ENCODE measurements at regions not wholly inside any gene's neighbourhood (a gene's known extent, or its start where the extent isn't known, plus 50 kb on each side); places are given as distances from the start of the nearest gene placed in this dataset.

DNA sequence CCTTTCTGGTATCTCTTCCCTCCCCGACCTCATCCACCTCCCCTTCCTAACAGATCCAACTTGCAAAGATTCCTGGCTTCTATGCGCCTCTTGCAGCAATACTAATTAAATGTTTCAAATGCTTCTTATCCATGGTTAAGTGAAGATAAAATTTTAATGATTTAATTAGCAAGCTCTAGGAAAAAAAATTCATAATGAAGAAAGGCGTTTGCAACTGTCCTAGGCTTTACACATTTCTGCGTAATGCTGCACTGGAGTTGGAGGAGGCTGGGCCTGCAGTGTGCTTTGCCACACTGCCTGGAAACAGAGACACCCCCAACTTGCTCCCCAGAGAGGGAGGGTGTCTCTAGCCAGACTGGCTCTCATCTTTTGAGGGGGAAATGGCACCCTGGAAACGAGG lies 123.9 kb upstream of the CARD11 start:
- TF ChIP-seq TCF12 (IDR thresholded peaks at IDR 0.05; ENCODE audit: low read depth): no peak
- TF ChIP-seq TEAD4 (IDR thresholded peaks at IDR 0.05): no peak
- no peak for TF ChIP-seq ZBTB7A (IDR thresholded peaks at IDR 0.05; ENCODE audit: low read depth)
- no peak for TF ChIP-seq EGR1 (IDR thresholded peaks at IDR 0.05)
- TF ChIP-seq, protein P1, sequence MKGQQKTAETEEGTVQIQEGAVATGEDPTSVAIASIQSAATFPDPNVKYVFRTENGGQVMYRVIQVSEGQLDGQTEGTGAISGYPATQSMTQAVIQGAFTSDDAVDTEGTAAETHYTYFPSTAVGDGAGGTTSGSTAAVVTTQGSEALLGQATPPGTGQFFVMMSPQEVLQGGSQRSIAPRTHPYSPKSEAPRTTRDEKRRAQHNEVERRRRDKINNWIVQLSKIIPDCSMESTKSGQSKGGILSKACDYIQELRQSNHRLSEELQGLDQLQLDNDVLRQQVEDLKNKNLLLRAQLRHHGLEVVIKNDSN (IDR thresholded peaks at IDR 0.05): no peak
- TF ChIP-seq NFIC (IDR thresholded peaks at IDR 0.05): no peak
- TF ChIP-seq, protein P2, sequence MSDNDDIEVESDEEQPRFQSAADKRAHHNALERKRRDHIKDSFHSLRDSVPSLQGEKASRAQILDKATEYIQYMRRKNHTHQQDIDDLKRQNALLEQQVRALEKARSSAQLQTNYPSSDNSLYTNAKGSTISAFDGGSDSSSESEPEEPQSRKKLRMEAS (IDR thresholded peaks at IDR 0.05): no peak
- no peak for TF ChIP-seq FOXM1 (IDR thresholded peaks at IDR 0.05; ENCODE audit: borderline replicate concordance, low read depth)
- TF ChIP-seq RAD21 (IDR thresholded peaks at IDR 0.05; ENCODE audit: low read depth): no peak
- TF ChIP-seq, protein P3, sequence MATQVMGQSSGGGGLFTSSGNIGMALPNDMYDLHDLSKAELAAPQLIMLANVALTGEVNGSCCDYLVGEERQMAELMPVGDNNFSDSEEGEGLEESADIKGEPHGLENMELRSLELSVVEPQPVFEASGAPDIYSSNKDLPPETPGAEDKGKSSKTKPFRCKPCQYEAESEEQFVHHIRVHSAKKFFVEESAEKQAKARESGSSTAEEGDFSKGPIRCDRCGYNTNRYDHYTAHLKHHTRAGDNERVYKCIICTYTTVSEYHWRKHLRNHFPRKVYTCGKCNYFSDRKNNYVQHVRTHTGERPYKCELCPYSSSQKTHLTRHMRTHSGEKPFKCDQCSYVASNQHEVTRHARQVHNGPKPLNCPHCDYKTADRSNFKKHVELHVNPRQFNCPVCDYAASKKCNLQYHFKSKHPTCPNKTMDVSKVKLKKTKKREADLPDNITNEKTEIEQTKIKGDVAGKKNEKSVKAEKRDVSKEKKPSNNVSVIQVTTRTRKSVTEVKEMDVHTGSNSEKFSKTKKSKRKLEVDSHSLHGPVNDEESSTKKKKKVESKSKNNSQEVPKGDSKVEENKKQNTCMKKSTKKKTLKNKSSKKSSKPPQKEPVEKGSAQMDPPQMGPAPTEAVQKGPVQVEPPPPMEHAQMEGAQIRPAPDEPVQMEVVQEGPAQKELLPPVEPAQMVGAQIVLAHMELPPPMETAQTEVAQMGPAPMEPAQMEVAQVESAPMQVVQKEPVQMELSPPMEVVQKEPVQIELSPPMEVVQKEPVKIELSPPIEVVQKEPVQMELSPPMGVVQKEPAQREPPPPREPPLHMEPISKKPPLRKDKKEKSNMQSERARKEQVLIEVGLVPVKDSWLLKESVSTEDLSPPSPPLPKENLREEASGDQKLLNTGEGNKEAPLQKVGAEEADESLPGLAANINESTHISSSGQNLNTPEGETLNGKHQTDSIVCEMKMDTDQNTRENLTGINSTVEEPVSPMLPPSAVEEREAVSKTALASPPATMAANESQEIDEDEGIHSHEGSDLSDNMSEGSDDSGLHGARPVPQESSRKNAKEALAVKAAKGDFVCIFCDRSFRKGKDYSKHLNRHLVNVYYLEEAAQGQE (IDR thresholded peaks at IDR 0.05; ENCODE audit: low read depth): no peak
- TF ChIP-seq EP300 (IDR thresholded peaks at IDR 0.05; ENCODE audit: borderline replicate concordance): no peak
- no peak for TF ChIP-seq CEBPB (IDR thresholded peaks at IDR 0.05)
- TF ChIP-seq YY1 (IDR thresholded peaks at IDR 0.05; ENCODE audit: low read depth): no peak
- no peak for TF ChIP-seq CREB1 (IDR thresholded peaks at IDR 0.05; ENCODE audit: low read depth)

DNA sequence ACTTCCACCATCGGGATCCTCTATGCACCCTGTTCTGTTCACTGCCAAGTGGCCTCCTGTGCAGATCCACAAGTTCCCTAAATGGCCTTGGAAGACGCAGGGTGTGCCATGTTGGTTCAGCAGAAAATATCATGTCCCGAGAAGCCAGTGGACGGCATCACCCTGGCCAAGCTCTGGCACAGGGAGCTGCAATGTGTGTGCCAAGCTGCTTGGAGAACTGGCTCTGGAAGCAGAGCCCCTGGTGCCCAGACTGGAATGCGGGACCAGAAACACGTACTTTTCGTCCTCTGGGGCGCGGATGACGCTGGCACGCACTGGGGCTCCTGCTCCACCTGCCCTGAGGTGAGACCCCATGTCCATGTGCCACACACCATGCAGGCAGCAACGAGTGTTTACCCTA lies 124.7 kb upstream of the CARD11 start:
- TF ChIP-seq, protein P3 (IDR thresholded peaks at IDR 0.05; ENCODE audit: low read depth): no peak
- no peak for TF ChIP-seq CREB1 (IDR thresholded peaks at IDR 0.05; ENCODE audit: low read depth)
- TF ChIP-seq CEBPB (IDR thresholded peaks at IDR 0.05): no peak
- TF ChIP-seq NFIC (IDR thresholded peaks at IDR 0.05): no peak
- no peak for TF ChIP-seq TCF12 (IDR thresholded peaks at IDR 0.05; ENCODE audit: low read depth)
- no peak for TF ChIP-seq YY1 (IDR thresholded peaks at IDR 0.05; ENCODE audit: low read depth)
- TF ChIP-seq RAD21 (IDR thresholded peaks at IDR 0.05; ENCODE audit: low read depth): no peak

DNA sequence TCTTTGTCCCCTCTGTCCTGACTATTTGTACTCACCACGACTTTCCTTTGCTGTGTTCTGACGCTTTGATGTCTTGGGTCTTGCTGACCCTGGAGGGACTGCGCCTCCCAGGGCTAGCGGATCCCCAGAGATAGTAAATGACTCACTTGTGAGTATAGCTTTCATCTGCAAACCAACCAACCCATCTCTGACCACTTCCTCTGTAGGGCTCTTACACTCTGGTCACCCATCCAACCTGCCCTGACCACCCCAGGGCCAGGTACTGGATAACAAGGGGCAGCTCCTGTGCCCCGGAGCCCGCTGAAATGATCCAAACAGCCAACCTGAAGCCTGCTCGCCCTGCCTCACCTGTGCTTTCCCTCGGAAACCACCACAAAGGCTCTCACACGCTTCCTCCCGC lies 125.2 kb upstream of the CARD11 start:
- no peak for TF ChIP-seq YY1 (IDR thresholded peaks at IDR 0.05; ENCODE audit: low read depth)

DNA sequence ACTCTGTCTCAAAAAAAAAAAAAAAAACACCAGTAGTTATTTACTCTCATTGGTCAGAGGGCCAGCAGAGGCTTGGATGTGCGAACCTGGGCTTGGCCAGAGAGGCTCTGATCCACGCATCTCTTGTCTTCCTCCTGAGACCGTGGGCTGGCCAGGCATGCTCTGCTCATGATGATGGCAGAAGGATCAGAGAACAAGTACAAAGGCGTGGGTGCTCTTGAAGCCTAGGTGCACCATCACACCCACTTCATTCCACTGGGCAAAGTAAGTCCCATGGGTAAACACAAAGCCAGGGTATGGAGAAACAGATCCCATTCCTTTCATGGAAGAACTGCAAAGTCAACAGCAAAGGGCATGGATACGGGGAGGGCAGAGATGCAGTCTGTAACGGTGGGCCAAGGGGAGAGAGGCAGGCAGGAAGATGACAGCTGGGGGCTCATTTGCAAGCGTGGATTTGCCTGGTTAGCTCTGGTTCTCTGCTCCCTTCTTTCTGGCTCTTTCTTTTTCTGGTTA lies 128.2 kb upstream of the SDK1 start:
- no peak for TF ChIP-seq TEAD4 (IDR thresholded peaks at IDR 0.05)

DNA sequence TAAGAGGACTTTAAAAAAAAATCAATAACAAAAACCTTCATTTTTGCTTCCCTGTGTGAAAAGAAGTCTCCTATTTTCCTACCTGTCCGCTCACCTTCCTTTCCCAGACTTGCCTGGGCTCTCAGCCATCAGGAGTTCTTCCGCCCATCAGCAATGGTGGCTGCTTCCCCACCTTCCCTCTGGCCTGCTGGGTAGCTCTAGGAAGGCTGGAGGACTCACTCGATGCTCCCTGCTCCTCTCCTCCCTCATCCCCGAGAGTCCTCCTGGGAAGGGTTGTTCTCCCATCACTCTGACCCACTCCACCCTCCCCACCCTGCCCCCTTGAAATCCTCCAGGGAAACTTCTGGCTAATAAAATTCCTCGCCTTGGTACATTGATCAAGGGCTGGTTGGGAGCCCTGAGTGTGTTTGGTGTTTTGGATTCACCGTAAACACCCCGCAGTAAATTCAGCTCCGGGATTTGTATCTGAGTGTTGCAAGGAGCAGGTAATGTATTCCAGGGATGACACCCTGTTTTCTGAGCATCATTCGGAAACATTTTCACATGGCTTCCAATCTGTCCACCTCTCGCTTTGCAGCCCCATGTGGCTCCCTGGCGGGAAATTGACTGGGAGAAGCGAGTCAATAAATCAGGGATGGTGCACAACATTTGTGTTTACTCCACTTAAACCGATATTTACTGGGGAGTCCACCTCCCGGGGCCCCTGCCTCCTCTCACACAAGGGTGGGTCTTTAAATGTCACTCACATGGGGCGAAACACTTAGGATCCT lies 126.4 kb upstream of the SDK1 start:
- TF ChIP-seq, protein P1 (IDR thresholded peaks at IDR 0.05): no peak
- TF ChIP-seq TCF12 (IDR thresholded peaks at IDR 0.05; ENCODE audit: low read depth) (no peak), CEBPB (IDR thresholded peaks at IDR 0.05) (no peak), EGR1 (IDR thresholded peaks at IDR 0.05) (no peak), ZBTB7A (IDR thresholded peaks at IDR 0.05; ENCODE audit: low read depth) (no peak), CREB1 (IDR thresholded peaks at IDR 0.05; ENCODE audit: low read depth) (no peak), NFIC (IDR thresholded peaks at IDR 0.05) (no peak), YY1 (IDR thresholded peaks at IDR 0.05; ENCODE audit: low read depth) (no peak), TEAD4 (IDR thresholded peaks at IDR 0.05) (no peak), EP300 (IDR thresholded peaks at IDR 0.05; ENCODE audit: borderline replicate concordance) (no peak)
- TF ChIP-seq, protein P3 (IDR thresholded peaks at IDR 0.05; ENCODE audit: low read depth): no peak
- TF ChIP-seq, protein P2 (IDR thresholded peaks at IDR 0.05): no peak
